Neuronal stem cell (in vitro differentiated cells): ENCODE measurements at regions not wholly inside any gene's neighbourhood (a gene's known extent, or its start where the extent isn't known, plus 50 kb on each side); places are given as distances from the start of the nearest gene placed in this dataset.

Experiments used
- DNase-seq: peaks from one replicate; pipeline ENCODE4 v3.0.0-alpha.2; 2013; ENCODE audit warnings: low spot score
- H2AFZ ChIP-seq: one replicate; pipeline ENCODE4 v1.6.1; 2013; ENCODE audit warnings: mild to moderate bottlenecking, low read length, inconsistent platforms
- H2AK5ac ChIP-seq: 2 replicates; pipeline ENCODE4 v1.6.1; 2013; ENCODE audit warnings: low read depth, mild to moderate bottlenecking, inconsistent platforms, low read length, moderate library complexity, mixed read lengths
- H2BK120ac ChIP-seq: 2 replicates; pipeline ENCODE4 v1.6.1; 2013; ENCODE audit warnings: low read depth, mild to moderate bottlenecking, inconsistent platforms, low read length, moderate library complexity, mixed read lengths
- H2BK12ac ChIP-seq: one replicate; pipeline ENCODE4 v1.6.1; 2013; ENCODE audit warnings: low read length, inconsistent platforms
- H2BK15ac ChIP-seq: 2 replicates; pipeline ENCODE4 v1.6.1; 2013; ENCODE audit warnings: mild to moderate bottlenecking, low read length, inconsistent platforms, mixed read lengths
- H2BK5ac ChIP-seq: one replicate; pipeline ENCODE4 v1.6.1; 2013; ENCODE audit warnings: inconsistent platforms, mild to moderate bottlenecking, low read length, moderate library complexity
- H3K14ac ChIP-seq: one replicate; pipeline ENCODE4 v1.6.1; 2013; ENCODE audit warnings: low read length, inconsistent platforms
- H3K18ac ChIP-seq: 2 replicates; pipeline ENCODE4 v1.6.1; 2013; ENCODE audit warnings: low read length, inconsistent platforms
- H3K23ac ChIP-seq: 2 replicates; pipeline ENCODE4 v1.6.1; 2013; ENCODE audit warnings: low read depth, mild to moderate bottlenecking, mixed read lengths, low read length, inconsistent platforms; ENCODE audit not compliant: poor library complexity
- H3K27ac ChIP-seq: replicated peaks from 3 replicates; pipeline ENCODE4 v1.5.1; 2013; ENCODE audit warnings: low read length, inconsistent platforms
- H3K27me3 ChIP-seq, 3 experiments: 2 replicates each; pipeline ENCODE4 v1.6.1; 2013; ENCODE audit warnings: low read length in 3 of 3, mild to moderate bottlenecking in 2 of 3, inconsistent platforms in 1 of 3, low read depth in 1 of 3, mixed read lengths in 1 of 3, moderate library complexity in 1 of 3; ENCODE audit not compliant: control insufficient read depth in 3 of 3, insufficient read depth in 3 of 3
- H3K36me3 ChIP-seq, 2 donors: replicated peaks in 1 of 2; 2 replicates each; pipeline ENCODE4 v1.6.1; 2013; ENCODE audit warnings: low read length in 2 of 2; ENCODE audit not compliant: control insufficient read depth in 2 of 2, insufficient read depth in 2 of 2
- H3K4ac ChIP-seq: 2 replicates; pipeline ENCODE4 v1.6.1; 2013; ENCODE audit warnings: inconsistent platforms, mild to moderate bottlenecking, low read length, moderate library complexity
- H3K4me1 ChIP-seq, 2 donors: 1 replicate in 1 of 2; 2 replicates in 1 of 2; pipeline ENCODE4 v1.6.1; 2013; ENCODE audit warnings: low read length in 2 of 2, low read depth in 1 of 2; ENCODE audit not compliant: control insufficient read depth in 2 of 2, insufficient read depth in 1 of 2
- H3K4me2 ChIP-seq: one replicate; pipeline ENCODE4 v1.6.1; 2013; ENCODE audit warnings: mild to moderate bottlenecking, low read length, inconsistent platforms; ENCODE audit not compliant: insufficient read depth, poor library complexity, severe bottlenecking
- H3K4me3 ChIP-seq, 2 donors: 2 replicates each; pipeline ENCODE4 v1.5.1; 2013; ENCODE audit warnings: low read length in 2 of 2, mild to moderate bottlenecking in 2 of 2, inconsistent platforms in 1 of 2, moderate library complexity in 1 of 2
- H3K79me1 ChIP-seq: one replicate; pipeline ENCODE4 v1.6.1; 2013; ENCODE audit warnings: low read depth, mild to moderate bottlenecking, inconsistent platforms, low read length, moderate library complexity
- H3K9ac ChIP-seq: one replicate; pipeline ENCODE4 v1.6.1; 2013; ENCODE audit warnings: mild to moderate bottlenecking, low read depth, low read length, inconsistent platforms; ENCODE audit not compliant: poor library complexity
- H3K9me3 ChIP-seq, 2 donors: replicated peaks in 1 of 2; 2 replicates each; pipeline versions ENCODE3 to v1.6.1; 2013; ENCODE audit warnings: low read length in 2 of 2, mild to moderate bottlenecking in 2 of 2, inconsistent platforms in 1 of 2, low read depth in 1 of 2, mixed read lengths in 1 of 2, moderate library complexity in 1 of 2; ENCODE audit not compliant: control insufficient read depth in 2 of 2, insufficient read depth in 1 of 2
- H4K8ac ChIP-seq: one replicate; pipeline ENCODE4 v1.6.1; 2013; ENCODE audit warnings: low read depth, mild to moderate bottlenecking, inconsistent platforms, low read length, moderate library complexity
- H4K91ac ChIP-seq: one replicate; pipeline ENCODE4 v1.6.1; 2013; ENCODE audit warnings: low read length, low read depth, mild to moderate bottlenecking, inconsistent platforms; ENCODE audit not compliant: poor library complexity
- WGBS, 2 donors: extraction: QIAGEN DNeasy Blood & Tissue Kit; methylation state at CpG; one replicate each; pipeline ENCODE4 v1.1.7; 2013; ENCODE audit warnings: missing lambda C conversion rate in 2 of 2, mixed read lengths in 1 of 2; ENCODE audit not compliant: insufficient read length in 2 of 2, insufficient replicate concordance in 1 of 2; ENCODE audit errors: extremely low coverage in 2 of 2; 5-methylcytosine and 5-hydroxymethylcytosine counted together

DNA sequence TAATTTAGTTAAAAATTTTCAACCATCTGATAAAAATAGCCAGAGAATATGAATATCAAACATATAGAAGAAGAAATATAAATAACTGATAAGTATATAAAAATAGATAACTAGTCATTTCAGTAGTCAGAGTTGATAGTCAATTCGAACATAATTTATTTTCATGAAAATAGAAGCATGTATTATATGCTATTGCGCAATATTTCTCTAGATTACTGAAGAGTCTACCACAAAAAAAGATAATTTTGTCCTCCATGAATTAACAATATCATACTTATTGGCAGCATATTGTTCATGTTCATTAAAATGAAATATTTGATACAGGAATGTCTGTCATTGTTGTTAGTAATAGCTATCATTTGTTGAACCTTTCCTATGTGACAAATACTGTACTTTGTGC is 376.2 kb upstream of the TOM1L1 start:
- no CpG with 5 or more reads among the region's 2 CpGs for WGBS, 2 donors
- Histone ChIP-seq H4K91ac (no peak overlapping the region), H3K18ac (no peak overlapping the region)

DNA sequence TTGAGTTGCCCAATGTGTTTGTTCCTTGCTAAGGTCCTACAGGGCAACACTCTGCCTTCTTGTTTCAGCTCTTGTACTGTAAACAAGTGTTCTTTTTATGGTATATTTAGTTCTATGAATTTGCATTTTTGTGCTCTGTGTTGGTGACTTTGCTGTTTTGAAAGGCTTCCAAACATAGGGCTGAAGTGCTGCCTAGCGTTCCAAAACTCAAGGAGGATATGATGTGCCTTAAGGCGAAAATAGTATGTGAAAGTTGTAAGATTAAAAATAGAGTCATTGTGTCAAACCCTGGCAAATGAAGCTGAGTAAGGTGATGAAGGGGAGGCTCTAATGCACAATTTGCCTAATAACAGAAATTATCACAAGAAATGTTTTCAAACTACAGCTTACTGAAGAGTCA is 372.7 kb upstream of the TOM1L1 start:
- Histone ChIP-seq H3K9me3 (no peaks in the 10 kb centered on the region), H2BK5ac (no peak overlapping the region), H4K8ac (no peak overlapping the region), H3K4ac (no peak overlapping the region), H3K27me3 (no peaks in the 10 kb centered on the region), H3K18ac (no peak overlapping the region), H3K4me2 (no peak overlapping the region), H2BK15ac (no peak overlapping the region), H3K9ac (no peak overlapping the region), H2AFZ (no peak overlapping the region), H3K79me1 (no peaks in the 10 kb centered on the region), H3K36me3 (no peaks in the 10 kb centered on the region), H2AK5ac (no peak overlapping the region), H3K27ac (no peak overlapping the region), H3K14ac (no peak overlapping the region), H2BK12ac (no peak overlapping the region), H3K4me3 (no peak overlapping the region), H4K91ac (no peak overlapping the region), H2BK120ac (no peak overlapping the region), H3K23ac (no peak overlapping the region), H3K4me1 (peaks cover 0 to 5% of the 10 kb centered on the region in 2 donors)
- no peak for DNase-seq
- WGBS, 2 donors, result no CpG with 5 or more reads among the region's 2 CpGs

More for the DNA sequence above, 376.2 kb upstream of the TOM1L1 start:
- H3K27me3 ChIP-seq, result no peaks in the 10 kb centered on the region
- H2AFZ ChIP-seq, result no peak overlapping the region
- H3K79me1 ChIP-seq, result no peaks in the 10 kb centered on the region
- no peak overlapping the region for H3K4me2 ChIP-seq
- DNase-seq, result no peak
- no peak overlapping the region for H2BK12ac ChIP-seq
- H3K4me1 ChIP-seq, result peaks cover 0 to 10% of the 10 kb centered on the region in 2 donors
- no peak overlapping the region for H2BK5ac ChIP-seq
- no peak overlapping the region for H3K4ac ChIP-seq
- no peak overlapping the region for H4K8ac ChIP-seq
- no peak overlapping the region for H3K27ac ChIP-seq
- H2AK5ac ChIP-seq, result no peak overlapping the region
- H3K9ac ChIP-seq, result no peak overlapping the region
- no peak overlapping the region for H3K14ac ChIP-seq
- H3K23ac ChIP-seq, result no peak overlapping the region
- H2BK15ac ChIP-seq, result no peak overlapping the region
- H3K9me3 ChIP-seq, result no peaks in the 10 kb centered on the region
- H3K4me3 ChIP-seq, result no peak overlapping the region
- no peak overlapping the region for H2BK120ac ChIP-seq
- no peaks in the 10 kb centered on the region for H3K36me3 ChIP-seq

DNA sequence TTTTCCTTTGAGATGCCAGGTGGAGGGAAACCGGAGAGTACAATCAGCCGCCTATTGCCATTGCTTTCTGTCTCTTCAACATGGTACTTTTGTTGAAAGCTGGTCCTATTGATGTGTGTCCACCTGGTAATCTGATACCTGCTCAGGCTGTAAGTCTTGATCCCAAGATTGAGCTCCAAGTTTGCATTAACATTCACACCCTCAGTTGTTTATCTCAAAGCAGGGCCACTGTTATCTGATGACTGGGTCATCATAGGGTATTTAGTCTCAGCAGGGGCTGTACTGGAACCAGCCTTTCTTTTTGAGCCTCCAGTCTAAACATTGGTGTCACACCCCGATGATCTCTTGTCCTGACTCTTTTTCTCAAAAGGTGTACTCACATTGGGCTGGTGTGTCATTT is 370.3 kb upstream of the TOM1L1 start:
- Histone ChIP-seq H2BK120ac (no peak overlapping the region), H3K4me1 (no peaks in the 10 kb centered on the region), H3K4me3 (no peak overlapping the region), H4K8ac (no peak overlapping the region), H3K18ac (no peak overlapping the region), H3K36me3 (no peaks in the 10 kb centered on the region), H2BK5ac (no peak overlapping the region), H3K14ac (no peak overlapping the region), H4K91ac (no peak overlapping the region), H3K9me3 (no peaks in the 10 kb centered on the region), H3K27me3 (no peaks in the 10 kb centered on the region), H2AK5ac (no peak overlapping the region), H2AFZ (no peak overlapping the region), H3K23ac (no peak overlapping the region), H3K9ac (no peak overlapping the region), H3K79me1 (no peaks in the 10 kb centered on the region), H3K4ac (no peak overlapping the region), H3K4me2 (no peak overlapping the region), H2BK12ac (no peak overlapping the region), H3K27ac (no peak overlapping the region), H2BK15ac (no peak overlapping the region)
- no peak for DNase-seq
- no CpG with 5 or more reads among the region's 3 CpGs for WGBS, 2 donors

DNA sequence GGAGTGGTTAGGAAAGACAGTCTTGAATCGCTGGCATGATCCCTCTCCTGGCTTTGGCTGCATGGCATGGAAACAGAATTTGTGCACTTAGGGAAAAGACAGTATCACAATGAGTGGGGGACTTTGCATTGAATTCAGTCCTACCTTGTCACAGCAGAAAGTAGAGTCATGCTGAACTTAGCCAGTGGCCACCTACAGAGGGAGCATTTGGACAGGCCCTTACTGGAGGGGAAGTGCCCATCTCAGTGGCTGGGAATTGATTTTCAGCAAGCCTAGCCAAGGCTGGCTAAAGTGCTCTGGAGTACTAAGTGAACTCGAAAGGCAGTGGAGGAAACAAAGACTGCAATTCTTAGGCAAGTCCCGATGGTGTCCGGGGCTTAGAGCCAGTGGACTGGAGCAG is 364.3 kb upstream of the TOM1L1 start:
- H4K8ac ChIP-seq, result no peak overlapping the region
- H3K4me3 ChIP-seq, result no peak overlapping the region
- no CpG with 5 or more reads among the region's 4 CpGs for WGBS, 2 donors

More for the DNA sequence above, 364.3 kb upstream of the TOM1L1 start:
- Histone ChIP-seq H3K4me1 (no peaks in the 10 kb centered on the region), H3K27ac (no peak overlapping the region), H3K4me2 (no peak overlapping the region), H3K23ac (no peak overlapping the region), H3K79me1 (no peaks in the 10 kb centered on the region), H3K14ac (no peak overlapping the region), H3K18ac (no peak overlapping the region), H2BK15ac (no peak overlapping the region), H2BK12ac (no peak overlapping the region), H2AK5ac (no peak overlapping the region), H2BK5ac (no peak overlapping the region), H3K9me3 (no peaks in the 10 kb centered on the region), H2BK120ac (no peak overlapping the region), H3K27me3 (no peaks in the 10 kb centered on the region), H3K36me3 (no peaks in the 10 kb centered on the region), H2AFZ (no peak overlapping the region), H4K91ac (no peak overlapping the region), H3K4ac (no peak overlapping the region), H3K9ac (no peak overlapping the region)
- no peak for DNase-seq
